ENCODE measurements at regions not wholly inside any gene's neighbourhood (a gene's known extent, or its start where the extent isn't known, plus 50 kb on each side); places are given as distances from the start of the nearest gene placed in this dataset.

DNA sequence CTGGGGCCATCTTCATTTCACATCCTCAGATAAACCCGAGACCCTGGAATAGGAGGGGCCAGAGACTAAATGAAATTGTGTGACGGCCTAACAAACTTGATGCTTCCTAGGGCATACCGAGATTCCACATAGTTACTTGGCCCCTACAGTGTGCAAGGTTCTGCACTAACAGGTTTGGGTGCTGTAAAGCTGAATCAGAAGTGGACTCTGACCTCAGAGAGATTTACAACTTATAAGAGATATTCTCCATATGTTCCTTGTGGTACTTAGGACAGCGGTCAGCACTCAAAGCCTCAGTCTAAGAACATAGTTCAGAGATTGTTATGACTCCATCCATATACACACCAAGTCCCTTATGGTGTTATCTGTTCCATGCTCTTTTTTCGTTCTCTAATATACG, 55.1 kb upstream of the FHIP2A start (continued):
- TF ChIP-seq RFX5 (IDR thresholded peaks at IDR 0.05; ENCODE audit: borderline replicate concordance, low read depth, low read length) = no peak
- TF ChIP-seq SUZ12 (IDR thresholded peaks at IDR 0.05; ENCODE audit: low read length) = no peak
- TF ChIP-seq MAFK (IDR thresholded peaks at IDR 0.05; ENCODE audit: low read depth, low read length) = no peak
